Embryonic facial prominence (tissue), 1 donor: ENCODE measurements at regions not wholly inside any gene's neighbourhood (a gene's known extent, or its start where the extent isn't known, plus 50 kb on each side); places are given as distances from the start of the nearest gene placed in this dataset.

ENCODE experiments used
- DNase-seq: peaks from one replicate; pipeline ENCODE4 v3.0.0-alpha.2; 2016; ENCODE audit errors: extremely low spot score

DNA sequence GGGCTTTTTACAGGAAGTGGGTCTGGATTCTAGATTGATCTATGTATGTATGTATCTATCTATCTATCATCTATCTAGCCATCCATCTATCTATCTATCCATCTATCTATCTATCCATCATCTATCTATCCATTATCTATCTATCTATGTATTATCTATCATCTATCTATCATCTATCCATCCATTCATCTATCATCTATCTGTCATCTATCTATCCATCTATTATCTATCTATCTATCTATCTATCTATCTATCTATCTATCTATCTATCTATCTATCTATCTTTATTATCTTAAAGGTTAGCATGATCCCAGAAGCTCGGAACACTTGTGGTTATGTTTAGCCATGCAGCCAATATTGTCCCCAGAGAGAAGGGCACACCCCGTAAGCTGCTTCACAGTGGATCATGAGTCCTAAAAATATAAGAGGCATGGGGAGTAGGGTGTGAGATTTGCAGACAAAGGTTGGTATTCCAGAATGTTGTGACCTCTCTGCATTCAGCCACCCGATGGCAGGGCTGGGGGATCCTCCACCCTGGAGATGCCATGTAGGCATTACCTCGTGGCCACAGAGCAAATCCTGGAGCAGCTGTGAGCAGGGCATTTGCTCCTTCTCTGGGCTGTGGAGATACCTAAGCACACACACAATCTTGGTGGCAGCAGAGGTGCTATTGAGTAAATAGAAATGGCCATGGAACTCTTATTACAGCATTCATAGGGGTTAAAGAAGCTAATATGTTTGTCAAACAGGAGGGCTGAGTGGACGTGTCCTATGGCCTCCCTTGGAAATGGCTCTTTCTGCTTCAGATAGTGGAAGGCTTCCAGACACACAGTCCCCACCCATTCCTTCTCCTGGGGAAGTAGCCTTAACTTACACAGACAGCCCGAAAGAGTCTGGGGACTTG is 310.0 kb upstream of the TSHZ3 start:
- DNase-seq, result no peak

DNA sequence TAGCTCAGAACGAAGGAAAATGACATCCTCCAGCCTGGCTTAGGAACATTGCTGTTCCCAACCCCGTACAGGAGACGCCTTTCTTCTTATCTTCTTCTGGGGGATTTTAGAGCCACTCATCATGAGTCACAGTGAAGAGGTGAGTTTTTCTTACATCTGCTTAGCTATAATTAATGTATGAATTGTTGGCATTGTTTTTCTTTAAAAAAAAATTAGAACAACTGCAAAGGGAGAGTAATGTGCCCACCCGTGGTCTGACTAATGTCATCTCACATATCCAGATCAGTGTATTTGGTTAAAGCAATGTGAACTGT is 310.6 kb upstream of the TSHZ3 start:
- DNase-seq, result no peak

DNA sequence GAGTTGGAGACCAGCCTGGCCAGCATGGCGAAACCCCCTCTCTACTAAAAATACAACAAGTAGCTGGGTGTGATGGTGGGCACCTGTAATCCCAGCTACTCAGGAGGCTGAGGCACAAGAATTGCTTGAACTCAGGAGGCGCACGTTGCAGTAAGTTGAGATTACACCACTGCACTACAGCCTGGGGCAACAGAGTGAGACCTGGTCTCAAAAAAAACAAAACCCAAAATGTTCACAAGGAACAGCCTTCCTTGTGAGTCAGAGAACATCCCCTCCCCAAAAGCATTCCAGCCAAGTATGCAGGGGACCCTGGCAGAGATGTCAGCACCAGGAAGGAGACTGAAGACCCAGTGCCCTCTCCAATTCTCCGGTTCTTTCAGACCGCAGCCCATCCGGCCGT is 314.9 kb upstream of the TSHZ3 start:
- no peak for DNase-seq

DNA sequence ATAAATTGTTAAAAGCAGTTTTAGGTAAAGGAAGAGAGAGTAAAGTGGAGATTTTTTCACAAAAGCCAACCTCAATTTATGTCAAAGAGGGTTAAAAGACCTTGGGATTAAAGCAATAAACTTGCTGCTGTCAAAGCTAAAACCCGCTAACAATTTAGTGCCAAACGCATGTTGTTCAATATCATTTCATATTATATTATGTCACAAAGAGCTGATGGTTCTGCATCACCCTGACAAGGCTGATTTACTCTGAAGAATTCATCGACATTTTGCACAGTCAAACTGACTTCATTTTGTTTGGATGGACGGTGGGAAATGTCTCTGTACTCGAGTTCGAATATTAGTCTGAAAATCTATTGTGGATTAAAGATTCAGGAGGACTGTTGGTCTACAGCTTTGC is 315.8 kb upstream of the TSHZ3 start:
- DNase-seq, result no peak

DNA sequence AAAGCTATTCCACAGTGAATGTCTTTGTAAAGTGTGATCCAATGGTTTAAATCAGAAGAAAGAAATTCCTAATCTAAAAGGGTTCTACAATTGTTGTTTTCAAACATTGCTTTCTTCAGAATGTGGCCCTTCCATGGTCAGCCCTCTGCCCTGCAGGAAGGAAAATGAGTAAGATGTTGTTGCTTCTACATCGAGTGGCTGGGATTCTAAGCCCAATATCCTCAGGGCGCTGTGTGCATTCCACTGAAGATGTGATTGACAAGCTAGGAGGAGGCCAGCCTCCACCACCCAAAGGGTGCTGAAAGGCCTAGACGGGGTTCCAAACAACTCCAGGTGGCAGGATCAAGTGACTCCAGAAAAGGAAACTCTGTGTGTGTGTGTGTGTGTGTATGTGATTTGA is 316.9 kb upstream of the TSHZ3 start:
- DNase-seq, result no peak

DNA sequence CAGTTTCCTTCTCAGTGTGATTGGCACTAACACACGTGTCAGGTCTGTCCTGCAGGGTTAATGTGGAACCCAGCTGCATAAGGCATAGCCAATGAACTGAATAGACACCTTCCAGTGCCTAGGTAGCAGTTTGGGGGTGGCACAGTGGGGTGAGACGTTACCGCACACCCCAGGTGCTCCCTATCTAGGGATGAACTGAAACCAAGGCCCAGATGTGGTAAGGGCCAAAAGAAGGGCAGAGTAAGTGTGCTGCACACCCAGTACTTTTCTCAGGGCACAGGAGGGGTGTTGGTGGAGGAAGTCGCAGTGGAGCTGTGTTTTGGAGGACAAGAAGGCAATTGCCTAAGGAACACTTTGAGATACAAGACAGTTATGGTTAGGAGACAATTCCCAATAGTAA is 317.9 kb upstream of the TSHZ3 start:
- no peak for DNase-seq

DNA sequence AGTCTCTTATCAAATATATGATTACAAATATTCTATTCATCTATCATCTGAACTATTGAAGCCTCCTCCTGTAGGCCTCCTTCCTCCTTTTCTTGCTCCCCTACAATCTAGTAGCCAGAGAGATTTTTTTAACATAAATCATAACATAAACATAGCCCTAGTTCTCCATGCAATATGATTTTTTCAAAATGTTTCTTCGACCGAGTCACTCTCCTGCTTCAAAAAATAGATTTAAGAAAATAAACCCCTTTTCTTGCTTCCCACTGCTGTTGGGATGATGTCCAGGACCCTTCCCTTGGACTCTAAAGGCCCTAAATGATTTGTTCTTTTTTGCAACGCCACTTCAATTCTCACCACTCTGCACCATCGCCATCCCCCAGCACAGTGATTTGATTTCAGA is 319.7 kb upstream of the TSHZ3 start:
- DNase-seq, result no peak

DNA sequence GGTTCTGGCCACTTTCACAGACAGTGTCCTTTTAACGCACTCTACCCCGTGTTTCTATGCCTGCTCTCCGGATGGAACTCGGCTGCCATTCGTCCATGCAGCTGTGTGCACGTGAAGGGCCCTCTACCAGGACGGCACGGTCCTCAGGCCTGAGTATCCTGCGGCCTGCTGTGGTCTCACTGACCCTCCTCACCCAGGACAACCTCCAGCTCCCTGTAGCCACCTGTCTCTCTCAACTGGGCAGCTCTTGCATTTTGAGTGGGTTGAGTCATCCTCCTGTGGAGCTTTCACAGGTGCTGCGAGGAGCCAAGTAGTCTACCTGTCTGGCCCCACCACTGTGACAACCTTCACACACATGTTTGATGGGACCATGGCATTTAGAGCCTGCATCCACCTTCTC is 321.7 kb upstream of the TSHZ3 start:
- no peak for DNase-seq

DNA sequence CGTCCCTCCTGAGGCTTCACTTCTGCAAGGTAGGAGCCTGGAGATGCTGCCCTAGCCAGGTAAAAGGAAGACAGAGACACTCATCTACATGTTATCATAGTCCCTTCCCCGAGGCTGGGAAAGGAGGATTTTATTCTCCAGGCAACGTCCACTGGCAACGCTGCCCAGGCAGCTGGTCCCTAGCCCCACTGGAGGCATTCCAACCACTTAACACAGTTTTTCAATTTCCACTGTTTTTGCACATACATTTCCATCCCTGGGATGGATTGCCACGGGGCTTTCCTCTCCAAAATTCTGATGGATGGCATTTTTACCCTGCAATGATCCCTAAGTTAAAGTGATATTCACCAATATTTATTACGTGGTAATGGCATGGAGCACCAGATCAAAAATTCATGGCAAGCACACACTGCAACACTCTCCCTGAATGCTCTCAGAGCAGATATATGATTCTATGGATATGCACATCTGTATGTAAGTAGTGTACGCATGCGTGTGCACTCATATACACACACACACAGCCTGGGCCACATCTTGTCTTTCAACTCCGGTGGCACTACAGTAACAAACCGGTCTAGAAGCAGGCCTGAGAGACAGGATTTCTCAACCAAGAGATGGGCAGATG is 322.3 kb upstream of the TSHZ3 start:
- DNase-seq, result no peak

DNA sequence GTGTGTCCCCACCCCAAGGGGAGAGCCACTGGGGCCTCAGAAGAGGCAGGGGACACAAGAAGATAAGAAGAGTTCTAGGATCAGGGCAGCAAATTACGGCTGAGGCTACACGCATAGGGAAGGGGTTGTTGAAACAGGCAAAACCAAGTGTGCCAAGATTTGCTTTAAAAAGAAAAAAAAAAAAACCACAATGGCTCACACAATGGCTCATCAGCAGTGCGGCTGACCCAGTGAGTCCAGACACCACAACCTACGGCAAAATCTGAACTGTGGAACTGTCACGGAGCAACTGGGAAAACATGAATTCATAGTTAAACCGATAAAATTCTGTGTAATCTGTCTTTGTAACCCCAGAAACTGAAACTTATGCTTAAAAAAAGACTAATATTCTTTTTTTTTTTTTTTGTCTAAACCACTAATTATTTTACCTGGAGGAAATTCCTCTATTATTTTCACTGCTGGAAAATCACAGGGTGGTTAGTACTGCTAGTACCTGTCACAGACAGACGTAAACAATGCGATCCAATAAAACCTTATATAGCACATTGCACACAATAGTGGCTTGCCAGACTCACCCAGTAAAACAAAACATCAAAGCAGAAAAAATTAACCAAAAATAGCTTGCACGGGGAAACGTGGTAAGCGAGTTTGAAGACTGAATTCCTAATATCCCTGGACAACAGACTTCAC is 325.4 kb upstream of the TSHZ3 start:
- no peak for DNase-seq

DNA sequence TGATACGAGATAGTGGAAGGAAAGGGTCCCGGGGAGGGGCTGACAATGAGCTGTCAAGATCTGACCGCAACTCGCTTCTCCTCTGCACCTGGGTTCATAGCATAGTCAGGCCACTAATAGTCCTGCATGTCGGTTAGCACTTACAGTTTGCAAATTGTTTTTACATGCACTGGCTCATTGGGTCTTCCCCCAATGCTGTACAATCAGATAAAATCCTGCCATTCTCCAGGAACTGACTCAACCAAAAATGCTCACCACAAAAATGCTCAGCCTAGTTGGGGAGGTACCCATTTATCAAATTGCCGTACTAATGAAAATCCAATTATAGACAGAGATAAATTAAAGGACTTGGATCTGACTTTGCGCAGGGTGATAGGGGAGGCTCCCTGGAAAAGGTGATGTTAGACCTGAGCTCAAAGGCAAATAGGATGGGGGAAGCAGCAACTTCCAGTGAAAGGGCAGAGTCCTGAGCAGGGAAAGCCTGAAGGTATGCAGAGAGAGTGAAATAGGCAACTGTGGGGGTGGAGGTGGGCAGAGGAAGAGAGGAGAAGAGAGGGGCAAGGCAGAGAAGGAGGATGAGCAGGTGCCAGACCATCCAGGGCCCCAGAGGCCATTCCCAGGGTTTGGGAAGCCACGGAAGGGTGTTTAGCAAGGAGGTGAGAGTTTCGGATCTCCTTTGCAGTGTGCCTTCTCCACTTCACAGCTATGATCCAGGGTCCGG is 326.1 kb upstream of the TSHZ3 start:
- no peak for DNase-seq

DNA sequence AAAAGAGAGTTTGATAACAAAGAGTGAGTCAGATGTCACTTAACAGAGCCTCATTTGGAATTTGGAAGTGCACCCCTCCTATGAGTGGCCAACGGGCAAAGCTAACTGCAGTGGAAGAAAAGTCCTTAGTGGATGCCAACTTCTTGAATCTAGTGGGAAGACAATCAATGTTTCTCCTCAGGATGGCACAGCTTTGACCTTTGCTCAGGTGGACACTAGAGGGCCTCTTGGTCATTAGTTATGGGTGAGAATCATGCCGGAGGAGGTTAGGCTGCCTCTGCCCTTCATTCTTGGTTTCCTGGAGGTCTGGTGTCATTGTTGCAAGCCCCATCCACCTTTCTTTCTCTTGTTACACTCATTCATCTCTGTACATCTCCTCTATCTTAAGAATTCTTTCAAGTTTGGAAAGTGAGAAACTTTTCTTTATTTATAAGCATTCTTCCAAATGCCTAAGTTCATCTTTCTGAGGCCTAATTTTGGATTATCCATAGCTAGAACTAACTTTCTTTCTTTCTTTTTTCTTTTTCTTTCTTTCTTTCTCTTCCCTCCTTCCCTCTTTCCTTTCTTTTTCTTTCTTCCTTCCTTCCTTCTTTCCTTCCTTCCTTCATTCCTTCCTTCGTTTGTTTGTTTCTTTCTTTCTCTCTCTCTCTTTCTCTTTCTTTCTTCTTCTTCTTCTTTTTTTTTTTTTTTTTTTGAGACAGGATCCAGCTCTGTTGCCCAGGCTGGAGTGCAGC is 327.2 kb upstream of the TSHZ3 start:
- DNase-seq, result no peak

DNA sequence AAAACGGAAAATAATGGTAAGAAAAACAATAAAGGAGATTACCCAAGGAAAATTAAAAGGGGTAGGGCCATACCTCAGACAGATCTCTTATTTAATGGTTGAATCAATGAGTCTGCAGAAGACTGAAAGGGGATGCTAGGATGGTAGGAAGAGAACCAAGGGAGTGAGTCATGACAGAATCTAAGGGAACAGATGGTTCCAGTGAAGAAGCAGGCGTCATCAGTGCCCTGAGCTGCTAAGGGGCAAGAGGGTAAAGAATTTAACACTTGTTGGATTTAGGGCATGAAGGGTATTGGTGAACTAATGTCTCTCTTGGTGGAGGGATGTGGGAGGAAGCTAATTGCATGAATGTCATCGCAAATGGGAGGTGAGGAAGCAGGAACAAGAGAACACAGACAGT is 329.2 kb upstream of the TSHZ3 start:
- no peak for DNase-seq

DNA sequence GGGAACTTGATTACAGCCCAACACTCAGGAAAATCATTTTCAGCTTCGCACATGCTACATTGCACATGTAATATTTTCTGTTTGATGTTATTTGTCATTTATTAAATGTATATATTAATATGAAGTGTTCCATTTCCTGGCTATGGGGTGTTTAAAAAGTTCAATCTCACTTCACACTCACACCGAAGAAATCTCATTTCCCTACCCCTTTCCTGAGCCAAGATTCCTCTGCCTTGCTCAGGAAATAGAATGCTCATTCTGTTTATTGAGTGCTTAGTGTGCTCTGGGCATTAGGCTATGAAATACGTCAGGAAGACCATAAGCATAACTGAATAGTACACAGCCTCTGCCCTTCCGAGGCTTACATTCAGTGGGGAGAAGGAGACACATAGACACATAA is 331.9 kb upstream of the TSHZ3 start:
- no peak for DNase-seq

DNA sequence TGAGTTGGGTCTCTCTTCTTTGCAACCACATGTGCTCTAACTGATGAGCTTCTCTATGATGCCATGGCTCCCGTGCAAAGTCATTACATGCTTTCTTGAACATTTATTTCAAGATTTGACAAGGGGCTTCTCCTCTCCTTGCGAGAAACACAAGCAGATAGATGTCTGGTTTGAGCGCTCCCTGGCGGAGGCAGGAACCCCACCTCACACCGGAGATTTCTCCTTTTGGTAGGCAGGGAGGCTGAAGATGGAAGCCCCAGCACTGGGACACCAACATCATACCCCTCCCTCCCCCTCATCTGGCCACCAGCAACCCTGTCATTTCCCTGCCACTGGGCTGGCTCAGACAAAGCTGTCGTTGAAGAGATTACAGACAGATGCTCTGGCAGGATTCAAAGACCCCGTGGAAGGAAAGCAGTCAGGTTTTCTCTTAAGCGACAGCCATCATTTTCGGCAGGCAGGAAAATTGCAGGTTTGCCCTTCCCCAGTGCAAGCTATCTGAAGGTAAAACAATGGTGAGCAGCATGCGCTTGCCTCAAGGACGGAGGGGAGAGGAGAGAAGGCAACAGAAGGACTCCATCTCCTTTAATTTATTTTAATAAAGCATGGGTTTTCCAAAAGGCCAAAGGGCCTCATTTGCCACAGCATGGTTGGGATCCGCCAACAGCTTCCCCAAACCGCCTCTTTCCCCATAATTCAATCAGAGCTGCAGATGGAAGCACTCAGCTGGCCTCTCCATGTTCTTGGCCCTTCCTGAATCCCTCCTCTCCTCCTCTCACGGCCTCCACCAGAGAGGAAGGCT is 344.1 kb upstream of the TSHZ3 start:
- DNase-seq, result no peak

DNA sequence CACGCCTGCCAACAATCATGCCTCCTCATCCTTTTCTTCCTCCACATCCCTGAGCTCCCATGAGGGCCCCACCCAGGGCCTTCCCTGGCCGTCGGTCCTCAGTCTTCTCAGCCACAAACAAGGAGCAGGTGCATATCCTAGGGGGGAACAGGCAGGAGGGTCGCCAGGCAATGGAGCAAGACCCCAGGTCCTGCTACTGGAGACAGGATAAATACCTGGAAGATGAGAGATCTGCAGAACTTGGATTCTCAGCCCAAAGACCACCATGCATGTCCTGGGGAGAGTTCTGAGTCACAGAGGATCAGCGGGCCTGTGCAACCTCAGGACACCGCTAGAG is 344.7 kb upstream of the TSHZ3 start:
- no peak for DNase-seq

DNA sequence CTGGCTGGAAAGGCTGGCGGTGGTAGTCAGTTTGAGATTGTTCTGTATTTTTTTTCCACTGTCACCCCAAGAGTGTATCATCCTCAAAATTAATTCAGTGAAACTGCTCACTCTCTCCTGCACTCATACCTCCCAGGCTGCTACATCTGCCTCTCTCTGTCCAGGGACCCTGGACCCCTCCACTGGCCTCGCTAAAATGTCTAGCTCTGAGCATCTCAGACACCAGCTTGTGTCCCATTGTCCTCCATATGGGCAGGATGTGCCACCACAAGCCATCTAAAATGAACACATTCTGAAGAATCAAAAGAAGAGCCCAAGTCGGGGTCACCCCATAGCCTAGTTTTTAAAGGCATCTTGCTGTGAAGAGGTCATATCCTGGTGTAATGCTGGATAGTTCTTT is 345.5 kb upstream of the TSHZ3 start:
- no peak for DNase-seq

DNA sequence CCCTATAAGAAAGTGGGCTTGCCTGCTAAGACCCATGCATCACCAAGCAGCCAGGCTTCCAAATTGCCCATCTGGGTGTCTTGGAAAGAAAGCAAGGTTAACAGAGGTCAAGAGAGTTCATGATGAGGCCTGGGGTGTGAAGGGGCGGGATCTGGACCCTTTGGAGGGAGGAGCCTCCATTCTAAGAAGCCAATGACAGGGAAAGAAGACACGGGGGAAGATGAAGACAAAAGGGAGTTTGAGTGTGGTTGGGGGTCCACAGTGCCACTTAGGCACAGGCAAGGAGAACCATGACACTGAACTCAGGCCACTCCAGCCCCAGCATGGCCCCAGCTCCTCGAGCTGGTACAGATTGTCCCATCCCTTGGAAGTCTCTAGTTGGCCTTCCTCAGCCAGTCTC is 350.2 kb upstream of the TSHZ3 start:
- DNase-seq, result no peak

DNA sequence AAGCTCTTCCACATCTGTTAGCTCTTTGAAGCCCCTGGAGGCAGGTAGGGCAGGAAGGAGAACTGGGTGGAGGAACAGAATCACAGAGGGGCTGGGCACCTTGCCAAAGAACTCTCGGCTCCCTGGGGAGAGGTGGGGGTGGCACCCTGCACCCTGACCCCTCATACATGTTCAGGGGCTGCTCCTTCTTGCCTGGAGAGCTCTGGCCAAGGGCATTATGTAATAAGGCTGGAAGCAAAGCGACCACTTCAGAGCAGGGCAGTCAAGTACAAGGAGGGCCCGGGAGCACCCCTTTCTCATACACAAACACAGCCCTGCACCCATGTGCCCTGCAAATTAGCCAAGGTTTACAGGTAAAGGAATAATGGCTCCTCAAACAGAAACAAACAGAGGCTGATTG is 351.9 kb upstream of the TSHZ3 start:
- no peak for DNase-seq

DNA sequence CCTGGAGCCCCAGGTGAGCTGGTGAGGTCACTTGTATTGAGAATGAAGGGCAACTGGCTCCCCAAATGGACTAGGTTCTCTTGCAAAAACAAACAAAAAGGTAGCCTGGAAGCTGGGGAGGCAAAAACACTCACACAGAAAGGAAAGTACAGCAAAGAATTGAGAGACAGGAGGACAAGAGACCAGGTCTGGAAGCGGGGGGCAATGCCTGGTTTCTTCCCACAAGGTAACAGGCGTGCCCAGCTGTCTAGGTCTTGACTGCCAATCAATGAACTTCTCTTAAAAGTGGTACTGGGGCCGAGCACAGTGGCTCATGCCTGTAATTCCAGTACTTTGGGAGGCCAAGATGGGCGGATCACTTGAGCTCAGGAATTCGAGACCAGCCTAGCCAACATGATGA is 356.4 kb upstream of the TSHZ3 start:
- no peak for DNase-seq

DNA sequence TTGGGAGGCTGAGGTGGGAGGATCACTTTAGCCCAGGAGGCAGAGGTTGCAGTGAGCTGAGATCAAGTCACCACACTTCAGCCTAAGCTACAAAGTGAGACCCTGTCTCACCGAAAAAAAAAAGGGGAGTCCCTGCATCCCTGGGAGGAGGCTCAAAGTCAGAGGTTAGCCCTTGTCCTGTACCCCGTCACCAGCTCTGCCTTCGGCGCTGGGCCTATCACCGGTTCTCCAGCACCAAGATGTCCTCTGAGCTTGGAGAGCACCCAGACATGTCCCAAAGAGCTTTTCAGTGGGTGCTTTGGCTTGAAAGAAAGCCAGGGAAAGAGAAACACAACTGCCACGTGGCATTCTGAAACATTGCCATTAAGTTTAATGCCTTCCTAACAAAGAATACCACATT is 356.9 kb upstream of the TSHZ3 start:
- no peak for DNase-seq
